Skeletal muscle satellite cell (primary cell): ENCODE measurements at regions not wholly inside any gene's neighbourhood (a gene's known extent, or its start where the extent isn't known, plus 50 kb on each side); places are given as distances from the start of the nearest gene placed in this dataset.

Experiments used
- H3K27me3 ChIP-seq: 2 replicates; pipeline ENCODE4 v1.7.0; 2013; ENCODE audit warnings: low read length; ENCODE audit not compliant: control insufficient read depth, insufficient read depth
- H3K36me3 ChIP-seq: 2 replicates; pipeline ENCODE4 v1.7.0; 2013; ENCODE audit warnings: mild to moderate bottlenecking, control low read depth, low read length; ENCODE audit not compliant: insufficient read depth
- H3K4me1 ChIP-seq: 2 replicates; pipeline ENCODE4 v1.7.0; 2013; ENCODE audit warnings: low read length; ENCODE audit not compliant: control insufficient read depth, insufficient read depth
- H3K4me2 ChIP-seq: 2 replicates; pipeline ENCODE4 v1.7.0; 2013; ENCODE audit warnings: mild to moderate bottlenecking, low read length
- H3K4me3 ChIP-seq: 2 replicates; pipeline ENCODE4 v1.7.0; 2013; ENCODE audit warnings: low read length
- H3K9ac ChIP-seq: 2 replicates; pipeline ENCODE4 v1.7.0; 2013; ENCODE audit warnings: mild to moderate bottlenecking, low read depth, low read length, moderate library complexity
- H3K9me3 ChIP-seq: replicated peaks from 2 replicates; pipeline ENCODE4 v1.7.0; 2013; ENCODE audit warnings: mild to moderate bottlenecking, control low read depth, low read length

GRCh38 chrX:4971646-4972045 is 1257.0 kb downstream of the NLGN4X start:
- Histone ChIP-seq H3K9me3 (peaks cover 3% of the 10 kb centered on the region), H3K9ac (no peak overlapping the region), H3K4me3 (no peak overlapping the region), H3K27me3 (no peaks in the 10 kb centered on the region), H3K4me1 (no peaks in the 10 kb centered on the region), H3K4me2 (no peak overlapping the region), H3K36me3 (no peaks in the 10 kb centered on the region)

- no peaks in the 10 kb centered on the region for H3K27me3 ChIP-seq
- no peak overlapping the region for H3K4me2 ChIP-seq
- no peaks in the 10 kb centered on the region for H3K4me1 ChIP-seq
- peaks cover 3% of the 10 kb centered on the region for H3K9me3 ChIP-seq
- H3K36me3 ChIP-seq = no peaks in the 10 kb centered on the region
- no peak overlapping the region for H3K9ac ChIP-seq
- no peak overlapping the region for H3K4me3 ChIP-seq
Observed at GRCh38 chrX:4964112-4964511, 1250.7 kb upstream of the PRKX start.

- Histone ChIP-seq H3K9ac (no peak overlapping the region), H3K36me3 (no peaks in the 10 kb centered on the region), H3K4me2 (no peak overlapping the region), H3K4me1 (no peaks in the 10 kb centered on the region), H3K9me3 (peaks cover 3% of the 10 kb centered on the region), H3K27me3 (no peaks in the 10 kb centered on the region), H3K4me3 (no peak overlapping the region)
Observed at GRCh38 chrX:4963432-4963831, 1250.0 kb upstream of the PRKX start.

- H3K4me2 ChIP-seq = no peak overlapping the region
- H3K9me3 ChIP-seq = peaks cover 4% of the 10 kb centered on the region
- H3K4me3 ChIP-seq = no peak overlapping the region
- no peaks in the 10 kb centered on the region for H3K27me3 ChIP-seq
- H3K36me3 ChIP-seq = no peaks in the 10 kb centered on the region
- H3K9ac ChIP-seq = no peak overlapping the region
- no peaks in the 10 kb centered on the region for H3K4me1 ChIP-seq
Observed at GRCh38 chrX:4944767-4945166, 1231.3 kb upstream of the PRKX start.

GRCh38 chrX:4936315-4936714 is 1222.9 kb upstream of the PRKX start:
- no peaks in the 10 kb centered on the region for H3K27me3 ChIP-seq
- peaks cover 4% of the 10 kb centered on the region for H3K9me3 ChIP-seq
- no peaks in the 10 kb centered on the region for H3K36me3 ChIP-seq
- H3K4me3 ChIP-seq = no peak overlapping the region
- H3K9ac ChIP-seq = no peak overlapping the region
- no peaks in the 10 kb centered on the region for H3K4me1 ChIP-seq
- H3K4me2 ChIP-seq = no peak overlapping the region

GRCh38 chrX:4935846-4936245 is 1222.4 kb upstream of the PRKX start:
- Histone ChIP-seq H3K27me3 (no peaks in the 10 kb centered on the region), H3K9me3 (peaks cover 4% of the 10 kb centered on the region), H3K36me3 (no peaks in the 10 kb centered on the region), H3K4me2 (no peak overlapping the region), H3K4me1 (no peaks in the 10 kb centered on the region), H3K4me3 (no peak overlapping the region), H3K9ac (no peak overlapping the region)

GRCh38 chrX:4935401-4935800 is 1222.0 kb upstream of the PRKX start:
- Histone ChIP-seq H3K4me3 (no peak overlapping the region), H3K4me2 (no peak overlapping the region), H3K36me3 (no peaks in the 10 kb centered on the region), H3K9ac (no peak overlapping the region), H3K27me3 (no peaks in the 10 kb centered on the region), H3K9me3 (peaks cover 5% of the 10 kb centered on the region), H3K4me1 (no peaks in the 10 kb centered on the region)

- no peak overlapping the region for H3K4me2 ChIP-seq
- no peak overlapping the region for H3K4me3 ChIP-seq
- H3K27me3 ChIP-seq = no peaks in the 10 kb centered on the region
- peaks cover 4% of the 10 kb centered on the region for H3K9me3 ChIP-seq
- no peak overlapping the region for H3K9ac ChIP-seq
- no peaks in the 10 kb centered on the region for H3K4me1 ChIP-seq
- no peaks in the 10 kb centered on the region for H3K36me3 ChIP-seq
Observed at GRCh38 chrX:4932790-4933189, 1219.3 kb upstream of the PRKX start.

GRCh38 chrX:4930426-4930825 is 1217.0 kb upstream of the PRKX start:
- Histone ChIP-seq H3K9ac (no peak overlapping the region), H3K4me1 (no peaks in the 10 kb centered on the region), H3K4me3 (no peak overlapping the region), H3K9me3 (peaks cover 4% of the 10 kb centered on the region), H3K4me2 (no peak overlapping the region), H3K27me3 (no peaks in the 10 kb centered on the region), H3K36me3 (no peaks in the 10 kb centered on the region)

GRCh38 chrX:4925911-4926310 is 1212.5 kb upstream of the PRKX start:
- H3K4me2 ChIP-seq = no peak overlapping the region
- no peak overlapping the region for H3K4me3 ChIP-seq
- no peaks in the 10 kb centered on the region for H3K4me1 ChIP-seq
- peaks cover 4% of the 10 kb centered on the region for H3K9me3 ChIP-seq
- no peaks in the 10 kb centered on the region for H3K27me3 ChIP-seq
- no peak overlapping the region for H3K9ac ChIP-seq
- H3K36me3 ChIP-seq = no peaks in the 10 kb centered on the region

GRCh38 chrX:4909348-4909747 is 1195.9 kb upstream of the PRKX start:
- no peaks in the 10 kb centered on the region for H3K9me3 ChIP-seq
- H3K4me3 ChIP-seq = no peak overlapping the region
- no peak overlapping the region for H3K9ac ChIP-seq
- no peaks in the 10 kb centered on the region for H3K27me3 ChIP-seq
- H3K4me2 ChIP-seq = no peak overlapping the region
- no peaks in the 10 kb centered on the region for H3K36me3 ChIP-seq
- H3K4me1 ChIP-seq = no peaks in the 10 kb centered on the region

- no peaks in the 10 kb centered on the region for H3K4me1 ChIP-seq
- H3K4me3 ChIP-seq = no peak overlapping the region
- no peak overlapping the region for H3K9ac ChIP-seq
- H3K27me3 ChIP-seq = no peaks in the 10 kb centered on the region
- no peaks in the 10 kb centered on the region for H3K36me3 ChIP-seq
- H3K4me2 ChIP-seq = no peak overlapping the region
- H3K9me3 ChIP-seq = peaks cover 4% of the 10 kb centered on the region
Observed at GRCh38 chrX:4905576-4905975, 1192.1 kb upstream of the PRKX start.
